Naive thymus-derived CD8-positive, alpha-beta T cell (primary cell): ENCODE measurements at regions not wholly inside any gene's neighbourhood (a gene's known extent, or its start where the extent isn't known, plus 50 kb on each side); places are given as distances from the start of the nearest gene placed in this dataset.
A peak's percentile ranks its signal among the peaks of the same experiment; 100 is the strongest.

Source experiments
- ATAC-seq, 2 donors: fragments of 150-1000 bp; cut with Tn5 transposase in 1 of 2; sonication (Bioruptor Pico), chemical (Tn5 transposase) in 1 of 2; 1 replicate in 1 of 2; 2 replicates in 1 of 2; pipeline ENCODE4 v1.10.0; 2021; ENCODE audit warnings: mild to moderate bottlenecking in 2 of 2, moderate library complexity in 2 of 2
- POLR2A ChIA-PET: fragments of 350-600 bp; sonication (Branson Sonifier 250); formaldehyde crosslinking; loops from one replicate; lab custom pipeline; 2021; ENCODE audit warnings: antibody characterized with exemption; lab: Charles Lee
- DNase-seq, 10 donors: peaks; one replicate each; pipeline versions ENCODE4 v3.0.0 to v3.0.0-alpha.2; 2020 to 2022
- H3K27ac Mint-ChIP-seq, 10 donors: one replicate each; pipeline ENCODE4 v1.8.0; 2020 to 2022; ENCODE audit warnings: mild to moderate bottlenecking in 10 of 10, mixed read lengths in 10 of 10, moderate library complexity in 4 of 10, inconsistent platforms in 1 of 10
- H3K27me3 Mint-ChIP-seq, 5 donors: one replicate each; pipeline ENCODE4 v1.8.0; 2021 to 2022; ENCODE audit warnings: mixed read lengths in 5 of 5
- H3K36me3 Mint-ChIP-seq, 3 donors: one replicate each; pipeline ENCODE4 v1.8.0; 2020 to 2022; ENCODE audit warnings: mixed read lengths in 3 of 3, mild to moderate bottlenecking in 2 of 3, inconsistent platforms in 1 of 3
- H3K4me1 Mint-ChIP-seq, 4 donors: one replicate each; pipeline ENCODE4 v1.8.0; 2021 to 2022; ENCODE audit warnings: mixed read lengths in 4 of 4
- H3K4me3 Mint-ChIP-seq, 10 donors: one replicate each; pipeline ENCODE4 v1.8.0; 2020 to 2022; ENCODE audit warnings: mild to moderate bottlenecking in 10 of 10, mixed read lengths in 10 of 10, moderate library complexity in 6 of 10, inconsistent platforms in 1 of 10
- H3K9me3 Mint-ChIP-seq, 9 donors: one replicate each; pipeline ENCODE4 v1.8.0; 2020 to 2022; ENCODE audit warnings: mixed read lengths in 9 of 9, mild to moderate bottlenecking in 3 of 9, inconsistent platforms in 1 of 9, moderate library complexity in 1 of 9

GRCh38 chr1:30061292-30062220 is 661.8 kb downstream of the MATN1 start:
- Mint-ChIP-seq H3K9me3 (no peaks in the 10 kb centered on the region), H3K4me1 (no peaks in the 10 kb centered on the region), H3K27me3 (peaks cover 3 to 10% (median 6%) of the 10 kb centered on the region in 5 donors), H3K4me3 (no peak overlapping the region), H3K27ac (no peak overlapping the region), H3K36me3 (no peaks in the 10 kb centered on the region)
- POLR2A ChIA-PET: no interaction called here
- no peak for ATAC-seq
- peak in 1 of 10 donors; percentile 4 for DNase-seq

- Mint-ChIP-seq H3K4me1 (no peaks in the 10 kb centered on the region), H3K27ac (no peak overlapping the region), H3K4me3 (no peak overlapping the region), H3K36me3 (no peaks in the 10 kb centered on the region), H3K27me3 (peaks cover 3 to 9% (median 6%) of the 10 kb centered on the region in 5 donors), H3K9me3 (no peaks in the 10 kb centered on the region)
- ATAC-seq (no peak), DNase-seq (peak in 1 of 10 donors; percentile 11)
- POLR2A ChIA-PET: no interaction called here
Observed at GRCh38 chr1:30060738-30061137, 662.6 kb downstream of the MATN1 start.

- POLR2A ChIA-PET: no interaction called here
- Mint-ChIP-seq H3K9me3 (no peaks in the 10 kb centered on the region), H3K4me1 (no peaks in the 10 kb centered on the region), H3K36me3 (no peaks in the 10 kb centered on the region), H3K27ac (no peak overlapping the region), H3K27me3 (peaks cover 3 to 13% (median 7%) of the 10 kb centered on the region in 5 donors), H3K4me3 (no peak overlapping the region)
- DNase-seq (peak in 1 of 10 donors; percentile 41), ATAC-seq (no peak)
Observed at GRCh38 chr1:30058970-30059369, 664.4 kb downstream of the MATN1 start.

GRCh38 chr1:30054126-30054525 is 669.3 kb downstream of the MATN1 start:
- ATAC-seq (no peak), DNase-seq (peak in 1 of 10 donors; percentile 13)
- H3K27me3 Mint-ChIP-seq: peaks cover 11 to 53% (median 29%) of the 10 kb centered on the region in 5 donors
- POLR2A ChIA-PET: no interaction called here
- H3K27ac Mint-ChIP-seq: no peak overlapping the region
- H3K9me3 Mint-ChIP-seq: no peaks in the 10 kb centered on the region
- no peak overlapping the region for H3K4me3 Mint-ChIP-seq
- H3K4me1 Mint-ChIP-seq: no peaks in the 10 kb centered on the region
- H3K36me3 Mint-ChIP-seq: no peaks in the 10 kb centered on the region

- Mint-ChIP-seq H3K4me1 (no peaks in the 10 kb centered on the region), H3K9me3 (no peaks in the 10 kb centered on the region), H3K4me3 (no peak overlapping the region), H3K27me3 (peaks cover 14 to 55% (median 26%) of the 10 kb centered on the region in 5 donors), H3K27ac (no peak overlapping the region), H3K36me3 (no peaks in the 10 kb centered on the region)
- ATAC-seq (no peak), DNase-seq (peak in 1 of 10 donors; percentile 21)
- POLR2A ChIA-PET: no interaction called here
Observed at GRCh38 chr1:30052178-30052577, 671.2 kb downstream of the MATN1 start.

GRCh38 chr1:30051777-30052176 is 671.6 kb downstream of the MATN1 start:
- Mint-ChIP-seq H3K4me3 (no peak overlapping the region), H3K36me3 (no peaks in the 10 kb centered on the region), H3K27me3 (peaks cover 13 to 55% (median 26%) of the 10 kb centered on the region in 5 donors), H3K9me3 (no peaks in the 10 kb centered on the region), H3K27ac (no peak overlapping the region), H3K4me1 (no peaks in the 10 kb centered on the region)
- DNase-seq (peak in 1 of 10 donors; percentile 9), ATAC-seq (no peak)
- POLR2A ChIA-PET: no interaction called here

GRCh38 chr1:30049748-30050296 is 673.6 kb downstream of the MATN1 start:
- Mint-ChIP-seq H3K4me1 (no peaks in the 10 kb centered on the region), H3K4me3 (no peak overlapping the region), H3K27ac (no peak overlapping the region), H3K9me3 (no peaks in the 10 kb centered on the region), H3K27me3 (peaks cover 8 to 60% (median 24%) of the 10 kb centered on the region in 5 donors), H3K36me3 (no peaks in the 10 kb centered on the region)
- POLR2A ChIA-PET: no interaction called here
- ATAC-seq (no peak), DNase-seq (peak in 1 of 10 donors; percentile 21)

- ATAC-seq: no peak
- H3K27me3 Mint-ChIP-seq: peaks cover 8 to 65% (median 26%) of the 10 kb centered on the region in 5 donors
- H3K4me3 Mint-ChIP-seq: no peak overlapping the region
- H3K27ac Mint-ChIP-seq: peak overlapping the region in 1 of 10 donors; percentile 58
- H3K36me3 Mint-ChIP-seq: no peaks in the 10 kb centered on the region
- peaks cover 0 to 3% (median 0%) of the 10 kb centered on the region in 9 donors for H3K9me3 Mint-ChIP-seq
- POLR2A ChIA-PET: no interaction called here
- no peaks in the 10 kb centered on the region for H3K4me1 Mint-ChIP-seq
- peak in 1 of 10 donors; percentile 8 for DNase-seq
Observed at GRCh38 chr1:30048905-30049304, 674.5 kb downstream of the MATN1 start.

GRCh38 chr1:30047576-30047975 is 675.8 kb downstream of the MATN1 start:
- Mint-ChIP-seq H3K4me3 (no peak overlapping the region), H3K9me3 (peaks cover 0 to 9% (median 0%) of the 10 kb centered on the region in 9 donors), H3K27me3 (peaks cover 7 to 53% (median 26%) of the 10 kb centered on the region in 5 donors), H3K36me3 (no peaks in the 10 kb centered on the region), H3K4me1 (peaks cover 0 to 2% (median 0%) of the 10 kb centered on the region in 4 donors), H3K27ac (no peak overlapping the region)
- peak in 1 of 10 donors; percentile 13 for DNase-seq
- no peak for ATAC-seq
- POLR2A ChIA-PET: no interaction called here

GRCh38 chr1:30046751-30047150 is 676.6 kb downstream of the MATN1 start:
- peaks cover 0 to 9% (median 0%) of the 10 kb centered on the region in 9 donors for H3K9me3 Mint-ChIP-seq
- H3K27ac Mint-ChIP-seq: no peak overlapping the region
- peaks cover 0 to 2% (median 0%) of the 10 kb centered on the region in 4 donors for H3K4me1 Mint-ChIP-seq
- H3K27me3 Mint-ChIP-seq: peaks cover 4 to 45% (median 22%) of the 10 kb centered on the region in 5 donors
- DNase-seq (peak in 1 of 10 donors; percentile 57), ATAC-seq (no peak)
- H3K4me3 Mint-ChIP-seq: no peak overlapping the region
- POLR2A ChIA-PET: no interaction called here
- no peaks in the 10 kb centered on the region for H3K36me3 Mint-ChIP-seq

GRCh38 chr1:30045304-30046090 is 677.9 kb downstream of the MATN1 start:
- POLR2A ChIA-PET: no interaction called here
- Mint-ChIP-seq H3K27me3 (peaks cover 4 to 35% (median 15%) of the 10 kb centered on the region in 5 donors), H3K27ac (no peak overlapping the region), H3K4me3 (no peak overlapping the region), H3K9me3 (peaks cover 0 to 9% (median 0%) of the 10 kb centered on the region in 9 donors), H3K36me3 (no peaks in the 10 kb centered on the region), H3K4me1 (peaks cover 0 to 3% (median under 1%) of the 10 kb centered on the region in 4 donors)
- DNase-seq (peak in 1 of 10 donors; percentile 43), ATAC-seq (no peak)

GRCh38 chr1:30044656-30045144 is 678.7 kb downstream of the MATN1 start:
- peak in 1 of 10 donors; percentile 41 for DNase-seq
- peaks cover 0 to 3% (median under 1%) of the 10 kb centered on the region in 4 donors for H3K4me1 Mint-ChIP-seq

More at GRCh38 chr1:30044656-30045144, 678.7 kb downstream of the MATN1 start:
- POLR2A ChIA-PET: no interaction called here
- no peaks in the 10 kb centered on the region for H3K36me3 Mint-ChIP-seq
- no peak for ATAC-seq
- no peak overlapping the region for H3K4me3 Mint-ChIP-seq
- H3K9me3 Mint-ChIP-seq: peaks cover 0 to 9% (median 0%) of the 10 kb centered on the region in 9 donors
- no peak overlapping the region for H3K27ac Mint-ChIP-seq
- peaks cover 4 to 35% (median 12%) of the 10 kb centered on the region in 5 donors for H3K27me3 Mint-ChIP-seq
